ENCODE measurements at regions not wholly inside any gene's neighbourhood (a gene's known extent, or its start where the extent isn't known, plus 50 kb on each side); places are given as distances from the start of the nearest gene placed in this dataset.

- intact Hi-C loops (cut with micrococcal nuclease), result no loop called here
Measured at GRCh38 chr7:84422790-84423189, 228.2 kb upstream of the SEMA3A start.

- intact Hi-C loops (cut with micrococcal nuclease), result no loop called here
Measured at GRCh38 chr7:84412161-84412969, 217.8 kb upstream of the SEMA3A start.

GRCh38 chr7:84399661-84400060 lies 205.1 kb upstream of the SEMA3A start:
- intact Hi-C loops (cut with micrococcal nuclease), result no loop called here

- intact Hi-C loops (cut with micrococcal nuclease), result no loop called here
Measured at GRCh38 chr7:84394219-84394618, 199.6 kb upstream of the SEMA3A start.

- intact Hi-C loops (cut with micrococcal nuclease), result no loop called here
Measured at GRCh38 chr7:84393786-84394185, 199.2 kb upstream of the SEMA3A start.

GRCh38 chr7:84390845-84391244 lies 196.3 kb upstream of the SEMA3A start:
- intact Hi-C loops (cut with micrococcal nuclease), result no loop called here

GRCh38 chr7:84389242-84389641 lies 194.7 kb upstream of the SEMA3A start:
- intact Hi-C loops (cut with micrococcal nuclease), result no loop called here

GRCh38 chr7:84387595-84387994 lies 193.0 kb upstream of the SEMA3A start:
- intact Hi-C loops (cut with micrococcal nuclease), result no loop called here

- intact Hi-C loops (cut with micrococcal nuclease), result no loop called here
Measured at GRCh38 chr7:84384417-84384816, 189.8 kb upstream of the SEMA3A start.

- intact Hi-C loops (cut with micrococcal nuclease), result no loop called here
Measured at GRCh38 chr7:84379446-84379845, 184.9 kb upstream of the SEMA3A start.

GRCh38 chr7:84372712-84373111 lies 178.1 kb upstream of the SEMA3A start:
- intact Hi-C loops (cut with micrococcal nuclease), result no loop called here

- intact Hi-C loops (cut with micrococcal nuclease), result no loop called here
Measured at GRCh38 chr7:84372155-84372621, 177.6 kb upstream of the SEMA3A start.

- intact Hi-C loops (cut with micrococcal nuclease), result no loop called here
Measured at GRCh38 chr7:84370114-84370513, 175.5 kb upstream of the SEMA3A start.

GRCh38 chr7:84368122-84368521 lies 173.5 kb upstream of the SEMA3A start:
- intact Hi-C loops (cut with micrococcal nuclease), result no loop called here

GRCh38 chr7:84364708-84365107 lies 170.1 kb upstream of the SEMA3A start:
- intact Hi-C loops (cut with micrococcal nuclease), result no loop called here

- intact Hi-C loops (cut with micrococcal nuclease), result no loop called here
Measured at GRCh38 chr7:84363741-84364140, 169.2 kb upstream of the SEMA3A start.

- intact Hi-C loops (cut with micrococcal nuclease), result no loop called here
Measured at GRCh38 chr7:84362828-84363227, 168.2 kb upstream of the SEMA3A start.

GRCh38 chr7:84362360-84362759 lies 167.8 kb upstream of the SEMA3A start:
- intact Hi-C loops (cut with micrococcal nuclease), result no loop called here

- intact Hi-C loops (cut with micrococcal nuclease), result no loop called here
Measured at GRCh38 chr7:84354866-84355265, 160.3 kb upstream of the SEMA3A start.

GRCh38 chr7:84354030-84354429 lies 159.4 kb upstream of the SEMA3A start:
- intact Hi-C loops (cut with micrococcal nuclease), result no loop called here

GRCh38 chr7:84339306-84339705 lies 144.7 kb upstream of the SEMA3A start:
- intact Hi-C loops (cut with micrococcal nuclease), result no loop called here

GRCh38 chr7:84337429-84337828 lies 142.8 kb upstream of the SEMA3A start:
- intact Hi-C loops (cut with micrococcal nuclease), result no loop called here

- intact Hi-C loops (cut with micrococcal nuclease), result no loop called here
Measured at GRCh38 chr7:84336766-84337165, 142.2 kb upstream of the SEMA3A start.

Measured in T-helper 2 cell treated with Interferon-gamma antibody and Interleukin-4, amounts not matched to agents 100 ng/mL and 5 ng/mL, for 36 hours (primary cell).